Esophagus muscularis mucosa (tissue), 4 donors: ENCODE measurements at regions not wholly inside any gene's neighbourhood (a gene's known extent, or its start where the extent isn't known, plus 50 kb on each side); places are given as distances from the start of the nearest gene placed in this dataset.
A peak's percentile ranks its signal among the peaks of the same experiment; 100 is the strongest.

ENCODE experiments used
- DNase-seq: peaks from one replicate; pipeline ENCODE4 v3.0.0-alpha.2; 2017; ENCODE audit errors: extremely low spot score
- H3K27ac ChIP-seq, 4 donors: fragments of 200-600 bp; sonication (generic); replicated peaks in 1 of 4; 1 replicate in 3 of 4; 2 replicates in 1 of 4; pipeline ENCODE4 v1.5.1; 2016 to 2019; ENCODE audit warnings: mild to moderate bottlenecking in 1 of 4
- H3K27me3 ChIP-seq, 4 donors: fragments of 200-600 bp; sonication (generic); one replicate each; pipeline versions ENCODE4 v1.5.1 to v1.6.0; 2016 to 2019
- H3K36me3 ChIP-seq, 4 donors: fragments of 200-600 bp; sonication (generic); one replicate each; pipeline ENCODE4 v1.5.1; 2016 to 2019
- H3K4me1 ChIP-seq, 4 donors: fragments of 200-600 bp; sonication (generic); one replicate each; pipeline ENCODE4 v1.5.1; 2016 to 2019
- H3K4me3 ChIP-seq, 4 donors: fragments of 200-600 bp; sonication (generic); 1 replicate in 2 of 4; 2 replicates in 2 of 4; pipeline ENCODE4 v1.5.1; 2016 to 2019; ENCODE audit warnings: mild to moderate bottlenecking in 4 of 4, moderate library complexity in 1 of 4
- H3K9me3 ChIP-seq, 4 donors: fragments of 200-600 bp; sonication (generic); 1 replicate in 3 of 4; 2 replicates in 1 of 4; pipeline ENCODE4 v1.5.1; 2016 to 2019
- EP300 ChIP-seq: sonication (generic); formaldehyde crosslinking; IDR thresholded peaks from one replicate; pipeline ENCODE4 v1.6.1; 2017; ENCODE audit warnings: antibody characterized with exemption
- POLR2A ChIP-seq: fragments of 450-650 bp; IDR thresholded peaks from one replicate; pipeline ENCODE4 v1.6.1; 2017; ENCODE audit warnings: antibody characterized with exemption, moderate library complexity, mild to moderate bottlenecking, low read depth
- POLR2AphosphoS5 ChIP-seq, 2 donors: sonication (generic); formaldehyde crosslinking; IDR thresholded peaks; one replicate each; pipeline ENCODE4 v1.6.1; 2017; ENCODE audit warnings: antibody characterized with exemption in 2 of 2
- WGBS: methylation state at CpG from one replicate; pipeline ENCODE4 v1.1.5; 2018; 5-methylcytosine and 5-hydroxymethylcytosine counted together
- intact Hi-C: fragments of 100-400 bp; cut with DNase I; formaldehyde crosslinking; loops from one replicate; pipeline ENCODE4 v1.15.1; 2023
- TF ChIP-seq, protein P1 (sequence below), 3 experiments: fragments of 200-600 bp in 2 of 3; fragments of 450-650 bp in 1 of 3; sonication (generic) in 2 of 3; IDR thresholded peaks; one replicate each; pipeline ENCODE4 v1.5.1; 2017 to 2019; ENCODE audit warnings: antibody characterized with exemption in 3 of 3, mild to moderate bottlenecking in 2 of 3, moderate library complexity in 1 of 3

DNA sequence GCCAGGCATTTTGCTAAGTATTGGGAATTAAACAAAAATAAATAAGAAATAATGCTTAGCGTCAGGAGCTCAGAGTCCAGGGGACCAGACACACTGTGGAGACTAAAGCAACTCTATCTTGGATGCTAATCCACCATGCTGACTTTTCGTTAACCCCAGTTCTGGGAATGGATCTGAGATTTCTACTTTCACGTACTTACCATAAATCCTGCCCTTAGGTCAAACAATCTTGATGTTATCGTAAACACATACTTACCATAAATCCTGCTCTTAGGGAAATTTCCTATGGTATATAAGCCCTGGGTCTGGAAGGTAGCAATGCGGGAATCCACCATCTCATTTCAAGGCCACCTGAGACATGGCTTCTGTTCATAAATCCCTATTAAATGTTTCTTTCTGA, 204.5 kb upstream of the IGFBP7 start:
- 81% methylated on average over 5 of the region's 5 CpGs for WGBS
- H3K9me3 ChIP-seq, result no peaks in the 10 kb centered on the region
- intact Hi-C loops, result no loop called here
- no peaks in the 10 kb centered on the region for H3K4me1 ChIP-seq
- H3K36me3 ChIP-seq, result no peaks in the 10 kb centered on the region
- no peak for TF ChIP-seq POLR2AphosphoS5 (IDR thresholded peaks at IDR 0.05)
- no peak for TF ChIP-seq POLR2A
- no peak for TF ChIP-seq EP300
- TF ChIP-seq, protein P1, sequence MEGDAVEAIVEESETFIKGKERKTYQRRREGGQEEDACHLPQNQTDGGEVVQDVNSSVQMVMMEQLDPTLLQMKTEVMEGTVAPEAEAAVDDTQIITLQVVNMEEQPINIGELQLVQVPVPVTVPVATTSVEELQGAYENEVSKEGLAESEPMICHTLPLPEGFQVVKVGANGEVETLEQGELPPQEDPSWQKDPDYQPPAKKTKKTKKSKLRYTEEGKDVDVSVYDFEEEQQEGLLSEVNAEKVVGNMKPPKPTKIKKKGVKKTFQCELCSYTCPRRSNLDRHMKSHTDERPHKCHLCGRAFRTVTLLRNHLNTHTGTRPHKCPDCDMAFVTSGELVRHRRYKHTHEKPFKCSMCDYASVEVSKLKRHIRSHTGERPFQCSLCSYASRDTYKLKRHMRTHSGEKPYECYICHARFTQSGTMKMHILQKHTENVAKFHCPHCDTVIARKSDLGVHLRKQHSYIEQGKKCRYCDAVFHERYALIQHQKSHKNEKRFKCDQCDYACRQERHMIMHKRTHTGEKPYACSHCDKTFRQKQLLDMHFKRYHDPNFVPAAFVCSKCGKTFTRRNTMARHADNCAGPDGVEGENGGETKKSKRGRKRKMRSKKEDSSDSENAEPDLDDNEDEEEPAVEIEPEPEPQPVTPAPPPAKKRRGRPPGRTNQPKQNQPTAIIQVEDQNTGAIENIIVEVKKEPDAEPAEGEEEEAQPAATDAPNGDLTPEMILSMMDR (IDR thresholded peaks at IDR 0.05), result no peak
- no peaks in the 10 kb centered on the region for H3K27me3 ChIP-seq
- H3K4me3 ChIP-seq, result no peak overlapping the region
- DNase-seq, result peak; percentile 47
- no peak overlapping the region for H3K27ac ChIP-seq

DNA sequence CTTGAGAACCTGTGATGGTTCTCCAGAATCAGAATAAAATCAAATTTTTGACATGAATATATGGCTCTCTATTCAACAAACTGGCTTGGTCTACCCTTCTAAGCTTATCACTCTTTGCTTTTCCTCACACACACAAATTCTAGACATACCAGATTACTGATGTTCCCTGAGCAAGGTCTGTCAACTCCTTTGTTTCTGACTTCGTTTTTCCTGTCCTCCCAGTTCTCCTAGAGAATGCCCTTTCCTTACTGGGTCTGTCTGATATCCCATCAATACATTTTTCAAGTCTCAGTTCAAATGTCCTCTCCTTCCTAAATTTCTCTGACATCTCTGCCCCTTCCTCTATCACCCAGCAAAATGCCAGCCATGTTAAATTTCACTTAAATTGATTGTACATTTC, 202.1 kb upstream of the IGFBP7 start:
- Histone ChIP-seq H3K9me3 (no peaks in the 10 kb centered on the region), H3K27me3 (no peaks in the 10 kb centered on the region), H3K36me3 (no peaks in the 10 kb centered on the region), H3K4me3 (no peak overlapping the region), H3K27ac (no peak overlapping the region), H3K4me1 (no peaks in the 10 kb centered on the region)
- TF ChIP-seq EP300, result no peak
- no peak for TF ChIP-seq POLR2AphosphoS5 (IDR thresholded peaks at IDR 0.05)
- TF ChIP-seq POLR2A, result no peak
- TF ChIP-seq, protein P1 (IDR thresholded peaks at IDR 0.05), result no peak
- intact Hi-C loops, result no loop called here
- 65% methylated on average over 1 of the region's 1 CpG for WGBS
- no peak for DNase-seq

DNA sequence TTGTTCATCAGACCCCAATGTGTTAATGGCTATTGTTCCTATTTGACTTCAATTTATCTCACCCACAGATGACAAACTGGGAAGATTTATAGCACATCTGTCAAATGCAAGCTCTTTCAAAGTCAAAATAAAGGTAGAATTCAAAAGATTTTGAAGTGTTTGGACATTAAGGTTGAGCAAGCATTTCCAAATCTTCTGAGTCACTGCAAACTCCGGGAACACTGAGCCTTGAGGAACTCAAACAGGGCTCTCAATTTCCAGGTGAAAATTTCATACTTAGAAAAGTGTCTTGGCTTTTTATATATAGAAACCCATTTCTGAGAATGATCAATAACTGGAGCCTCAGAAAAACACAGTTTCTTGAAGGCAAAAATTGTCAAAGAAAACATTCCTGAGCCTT, 199.5 kb upstream of the IGFBP7 start:
- 62% methylated on average over 1 of the region's 1 CpG for WGBS
- Histone ChIP-seq H3K4me3 (no peak overlapping the region), H3K27ac (no peak overlapping the region), H3K9me3 (no peaks in the 10 kb centered on the region), H3K4me1 (no peaks in the 10 kb centered on the region), H3K36me3 (no peaks in the 10 kb centered on the region), H3K27me3 (no peaks in the 10 kb centered on the region)
- DNase-seq, result no peak
- no peak for TF ChIP-seq EP300
- TF ChIP-seq, protein P1 (IDR thresholded peaks at IDR 0.05), result no peak
- no peak for TF ChIP-seq POLR2AphosphoS5 (IDR thresholded peaks at IDR 0.05)
- no peak for TF ChIP-seq POLR2A
- intact Hi-C loops, result no loop called here

DNA sequence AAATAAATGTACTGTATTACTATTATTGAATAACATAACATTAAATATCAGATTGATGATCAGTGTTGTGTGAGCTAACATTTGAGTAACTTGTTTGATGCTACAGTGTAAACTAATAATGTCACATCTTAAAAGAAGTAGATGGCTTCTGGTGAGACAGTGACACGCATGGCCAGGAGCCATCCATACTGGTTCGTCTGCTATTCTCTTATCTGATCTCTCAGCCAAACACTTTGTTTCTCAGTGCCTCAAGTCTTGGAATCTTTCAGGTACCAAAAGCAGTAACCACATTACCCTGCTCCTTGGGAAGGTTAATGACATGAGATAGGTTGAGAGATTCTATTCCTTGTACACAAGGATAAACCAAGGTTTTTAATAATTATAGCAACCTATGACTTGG, 198.1 kb upstream of the IGFBP7 start:
- no peak overlapping the region for H3K27ac ChIP-seq
- intact Hi-C loops, result no loop called here
- 79% methylated on average over 2 of the region's 2 CpGs for WGBS
- H3K4me1 ChIP-seq, result no peaks in the 10 kb centered on the region
- H3K9me3 ChIP-seq, result no peaks in the 10 kb centered on the region
- no peak overlapping the region for H3K4me3 ChIP-seq
- peak; percentile 39 for DNase-seq
- no peaks in the 10 kb centered on the region for H3K27me3 ChIP-seq
- TF ChIP-seq POLR2AphosphoS5 (IDR thresholded peaks at IDR 0.05), result no peak
- no peak for TF ChIP-seq POLR2A
- no peak for TF ChIP-seq EP300
- TF ChIP-seq, protein P1 (IDR thresholded peaks at IDR 0.05), result no peak
- H3K36me3 ChIP-seq, result no peaks in the 10 kb centered on the region

DNA sequence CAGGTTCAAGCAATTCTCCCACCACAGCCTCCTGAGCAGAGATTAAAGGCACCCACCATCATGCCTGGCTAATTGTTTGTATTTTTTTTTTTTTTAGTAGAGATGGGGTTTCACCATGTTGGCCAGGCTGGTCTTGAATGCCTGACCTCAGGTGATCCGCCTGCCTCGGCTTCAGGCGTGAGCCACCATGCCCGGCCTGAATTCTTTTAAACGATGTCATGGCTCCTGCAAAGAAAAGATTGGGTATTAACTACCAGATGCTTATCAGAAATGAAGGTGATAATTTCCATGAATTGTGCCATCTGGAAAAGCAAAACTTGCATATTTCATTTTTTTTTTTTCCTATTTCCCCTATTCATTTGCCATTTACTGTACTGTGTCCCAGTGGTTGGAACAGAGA, 195.7 kb upstream of the IGFBP7 start:
- H3K9me3 ChIP-seq, result no peaks in the 10 kb centered on the region
- intact Hi-C loops, result no loop called here
- no peaks in the 10 kb centered on the region for H3K27me3 ChIP-seq
- WGBS, result 95% methylated on average over 5 of the region's 5 CpGs
- H3K36me3 ChIP-seq, result no peaks in the 10 kb centered on the region
- peak; percentile 24 for DNase-seq
- H3K27ac ChIP-seq, result no peak overlapping the region
- no peak overlapping the region for H3K4me3 ChIP-seq
- no peaks in the 10 kb centered on the region for H3K4me1 ChIP-seq
- TF ChIP-seq, protein P1 (IDR thresholded peaks at IDR 0.05), result no peak
- TF ChIP-seq POLR2AphosphoS5 (IDR thresholded peaks at IDR 0.05) (no peak), POLR2A (no peak), EP300 (no peak)
